H1 (cell line): ENCODE measurements at regions not wholly inside any gene's neighbourhood (a gene's known extent, or its start where the extent isn't known, plus 50 kb on each side); places are given as distances from the start of the nearest gene placed in this dataset.

Source experiments
- CTCF ChIA-PET: fragments of 300-600 bp; sonication (Branson Sonifier 250); formaldehyde crosslinking; loops from one replicate; lab custom pipeline; 2021; ENCODE audit not compliant: partially characterized antibody; lab: Charles Lee
- POLR2A ChIA-PET: fragments of 300-600 bp; sonication (Branson Sonifier 250); formaldehyde crosslinking; loops from one replicate; lab custom pipeline; 2021; ENCODE audit warnings: inconsistent platforms; ENCODE audit not compliant: partially characterized antibody; lab: Charles Lee
- DNase-seq, 2 experiments: peaks; one replicate each; pipeline versions ENCODE4 v3.0.0 to v3.0.0-alpha.2; 2010 to 2022; ENCODE audit warnings: low spot score in 2 of 2, low read depth in 1 of 2, mixed read lengths in 1 of 2
- FAIRE-seq: peaks from 2 replicates; lab custom pipeline; 2011; peaks lifted over from hg19 to GRCh38; lab: Jason Lieb, UNC
- H2AFZ ChIP-seq: 2 replicates; pipeline ENCODE4 v1.8.1; 2012; ENCODE audit warnings: low read length, inconsistent platforms
- H2AK5ac ChIP-seq: 2 replicates; pipeline ENCODE4 v1.6.1; 2013; ENCODE audit warnings: low read depth, low read length
- H2BK120ac ChIP-seq: replicated peaks from 2 replicates; pipeline ENCODE3; 2013; ENCODE audit warnings: low read depth, low read length, inconsistent platforms
- H2BK12ac ChIP-seq: 2 replicates; pipeline ENCODE4 v1.6.1; 2013; ENCODE audit warnings: low read depth, low read length
- H2BK15ac ChIP-seq: 2 replicates; pipeline ENCODE4 v1.6.1; 2013; ENCODE audit warnings: low read length
- H2BK20ac ChIP-seq: 2 replicates; pipeline ENCODE4 v1.6.1; 2013; ENCODE audit warnings: low read length
- H2BK5ac ChIP-seq: 2 replicates; pipeline ENCODE4 v1.6.1; 2013; ENCODE audit warnings: low read depth, low read length
- H3K14ac ChIP-seq: 2 replicates; pipeline ENCODE4 v1.6.1; 2013; ENCODE audit warnings: inconsistent platforms; ENCODE audit not compliant: insufficient read length
- H3K18ac ChIP-seq: 2 replicates; pipeline ENCODE4 v1.6.1; 2013; ENCODE audit warnings: low read length; ENCODE audit errors: extremely low read depth
- H3K23ac ChIP-seq: 2 replicates; pipeline ENCODE4 v1.6.1; 2013; ENCODE audit warnings: inconsistent platforms; ENCODE audit not compliant: insufficient read length
- H3K23me2 ChIP-seq: 2 replicates; pipeline ENCODE4 v1.6.1; 2013; ENCODE audit warnings: low read depth, low read length
- H3K27ac ChIP-seq: 2 replicates; pipeline ENCODE4 v1.6.1; 2011; ENCODE audit warnings: low read depth, low read length, inconsistent platforms
- H3K27me3 ChIP-seq, 4 experiments: replicated peaks in 1 of 4; 1 replicate in 1 of 4; 2 replicates in 3 of 4; pipeline versions ENCODE4 v1.6.1 to v1.8.1; 2011 to 2013; ENCODE audit warnings: low read length in 3 of 4, mild to moderate bottlenecking in 3 of 4, inconsistent platforms in 2 of 4, mixed read lengths in 2 of 4, moderate library complexity in 1 of 4; ENCODE audit not compliant: control insufficient read depth in 3 of 4, insufficient read depth in 3 of 4; ENCODE audit errors: extremely low read depth in 1 of 4
- H3K36me3 ChIP-seq, 4 experiments: 2 replicates each; pipeline versions ENCODE4 v1.6.1 to v1.8.1; 2011 to 2013; ENCODE audit warnings: mild to moderate bottlenecking in 4 of 4, low read length in 3 of 4, moderate library complexity in 2 of 4, control low read depth in 1 of 4, inconsistent platforms in 1 of 4; ENCODE audit not compliant: insufficient read depth in 4 of 4, control insufficient read depth in 2 of 4
- H3K4ac ChIP-seq: replicated peaks from 2 replicates; pipeline ENCODE3; 2013; ENCODE audit warnings: low read length, low read depth, mixed read lengths, inconsistent platforms; ENCODE audit not compliant: insufficient read length
- H3K4me1 ChIP-seq, 4 experiments: replicated peaks in 1 of 4; 1 replicate in 1 of 4; 2 replicates in 3 of 4; pipeline versions ENCODE4 v1.6.1 to v1.8.1; 2011 to 2013; ENCODE audit warnings: low read length in 3 of 4, inconsistent platforms in 2 of 4, mixed read lengths in 1 of 4; ENCODE audit not compliant: insufficient read depth in 4 of 4, control insufficient read depth in 3 of 4
- H3K4me2 ChIP-seq, 2 experiments: 2 replicates each; pipeline versions ENCODE4 v1.6.1 to v1.8.1; 2011 to 2013; ENCODE audit warnings: low read depth in 2 of 2, low read length in 2 of 2, control low read depth in 1 of 2, inconsistent platforms in 1 of 2, mild to moderate bottlenecking in 1 of 2; ENCODE audit not compliant: insufficient read depth in 1 of 2
- H3K4me3 ChIP-seq, 4 experiments: fragments of 200-600, 300-600 bp in 1 of 4; sonication (generic), shearing (Covaris generic), sonication (Bioruptor Twin) in 1 of 4; 2 replicates each; pipeline versions ENCODE4 v1.5.1 to v1.8.1; 2011 to 2016; ENCODE audit warnings: low read length in 4 of 4, low read depth in 3 of 4, control low read depth in 2 of 4, inconsistent platforms in 2 of 4, mild to moderate bottlenecking in 2 of 4, mixed read lengths in 1 of 4, moderate library complexity in 1 of 4; ENCODE audit not compliant: insufficient read depth in 2 of 4; ENCODE audit errors: extremely low read depth in 1 of 4
- H3K56ac ChIP-seq: replicated peaks from 2 replicates; pipeline ENCODE3; 2013; ENCODE audit warnings: low read depth, mild to moderate bottlenecking, mixed read lengths, low read length, inconsistent platforms; ENCODE audit not compliant: insufficient read length
- H3K79me1 ChIP-seq: 2 replicates; pipeline ENCODE4 v1.6.1; 2013; ENCODE audit warnings: low read depth, low read length, control low read depth
- H3K79me2 ChIP-seq, 2 experiments: 2 replicates each; pipeline versions ENCODE4 v1.6.1 to v1.8.1; 2012 to 2013; ENCODE audit warnings: low read length in 2 of 2, mild to moderate bottlenecking in 2 of 2, inconsistent platforms in 1 of 2; ENCODE audit not compliant: insufficient read depth in 2 of 2, control insufficient read depth in 1 of 2
- H3K9ac ChIP-seq, 4 experiments: replicated peaks in 1 of 4; 1 replicate in 1 of 4; 2 replicates in 3 of 4; pipeline versions ENCODE4 v1.6.1 to v1.8.1; 2011 to 2013; ENCODE audit warnings: low read depth in 3 of 4, low read length in 3 of 4, control low read depth in 2 of 4, mild to moderate bottlenecking in 2 of 4, moderate library complexity in 2 of 4, inconsistent platforms in 1 of 4; ENCODE audit errors: extremely low read depth in 1 of 4
- H3K9me3 ChIP-seq, 2 experiments: 2 replicates each; pipeline versions ENCODE4 v1.6.1 to v1.8.1; 2012 to 2013; ENCODE audit warnings: mild to moderate bottlenecking in 2 of 2, moderate library complexity in 2 of 2, control low read depth in 1 of 2, inconsistent platforms in 1 of 2, low read depth in 1 of 2, low read length in 1 of 2, mixed read lengths in 1 of 2; ENCODE audit not compliant: insufficient read depth in 2 of 2
- H4K20me1 ChIP-seq, 2 experiments: replicated peaks in 1 of 2; 2 replicates each; pipeline versions ENCODE3 to v1.8.1; 2011 to 2013; ENCODE audit warnings: inconsistent platforms in 2 of 2, low read length in 2 of 2, mild to moderate bottlenecking in 1 of 2; ENCODE audit not compliant: insufficient read depth in 2 of 2, control insufficient read depth in 1 of 2
- H4K5ac ChIP-seq: 2 replicates; pipeline ENCODE4 v1.6.1; 2013; ENCODE audit warnings: low read length, low read depth, mixed read lengths, inconsistent platforms; ENCODE audit not compliant: insufficient read length
- H4K8ac ChIP-seq: 2 replicates; pipeline ENCODE4 v1.8.0; 2013; ENCODE audit warnings: mild to moderate bottlenecking, moderate library complexity, low read length, inconsistent platforms; ENCODE audit not compliant: insufficient read depth; ENCODE audit errors: extremely low read depth
- H4K91ac ChIP-seq: replicated peaks from 2 replicates; pipeline ENCODE3; 2013; ENCODE audit warnings: low read length, mixed read lengths, inconsistent platforms; ENCODE audit not compliant: insufficient read length
- NRF1 ChIP-seq: IDR thresholded peaks from 2 replicates; pipeline ENCODE4 v1.6.1; 2011; ENCODE audit warnings: mild to moderate bottlenecking, low read depth, low read length, improper control_type of control experiment
- RAD21 ChIP-seq, 2 experiments: IDR thresholded peaks in 1 of 2; conservative IDR thresholded peaks in 1 of 2; 2 replicates each; pipeline ENCODE4 v1.6.1; 2011; ENCODE audit warnings: low read depth in 2 of 2, low read length in 2 of 2, improper control_type of control experiment in 1 of 2, inconsistent platforms in 1 of 2, mild to moderate bottlenecking in 1 of 2, moderate library complexity in 1 of 2
- RFX5 ChIP-seq: IDR thresholded peaks from 2 replicates; pipeline ENCODE4 v1.6.1; 2011; ENCODE audit warnings: low read depth, low read length, improper control_type of control experiment, borderline replicate concordance
- SIX5 ChIP-seq: IDR thresholded peaks from 2 replicates; pipeline ENCODE4 v1.6.1; 2011; ENCODE audit warnings: mild to moderate bottlenecking, low read depth, low read length
- SRF ChIP-seq: IDR thresholded peaks from 2 replicates; pipeline ENCODE4 v1.6.1; 2011; ENCODE audit warnings: mild to moderate bottlenecking, low read depth, low read length, moderate library complexity
- WGBS, 2 experiments: shearing (Covaris generic) in 1 of 2; methylation state at CpG; one replicate each; pipeline versions ENCODE4 v1.1.6 to v1.1.7; 2013 to 2015; ENCODE audit warnings: low lambda C conversion rate in 2 of 2, mixed read lengths in 2 of 2, inconsistent platforms in 1 of 2, low coverage in 1 of 2, missing lambda C conversion rate in 1 of 2; ENCODE audit not compliant: insufficient replicate concordance in 2 of 2, insufficient coverage in 1 of 2, insufficient read length in 1 of 2; ENCODE audit errors: extremely low coverage in 1 of 2, missing lambda C conversion rate in 1 of 2; 5-methylcytosine and 5-hydroxymethylcytosine counted together

GRCh38 chr2:19098467-19099160, 259.8 kb downstream of the OSR1 start:
- Histone ChIP-seq H2BK15ac (no peak overlapping the region), H3K4ac (no peak overlapping the region), H4K5ac (no peak overlapping the region), H4K20me1 (no peaks in the 10 kb centered on the region), H3K27me3 (no peaks in the 10 kb centered on the region), H3K23me2 (no peaks in the 10 kb centered on the region), H3K9me3 (no peaks in the 10 kb centered on the region), H3K9ac (no peak overlapping the region), H3K4me3 (no peak overlapping the region), H2BK20ac (no peak overlapping the region), H2BK120ac (no peak overlapping the region), H3K79me1 (no peaks in the 10 kb centered on the region), H2BK12ac (no peak overlapping the region), H4K8ac (no peak overlapping the region), H3K4me1 (no peaks in the 10 kb centered on the region), H3K18ac (no peak overlapping the region), H3K36me3 (no peaks in the 10 kb centered on the region), H2AK5ac (no peak overlapping the region), H3K14ac (no peak overlapping the region), H4K91ac (no peak overlapping the region), H3K56ac (no peak overlapping the region), H3K79me2 (no peaks in the 10 kb centered on the region), H3K4me2 (no peak overlapping the region), H3K27ac (no peak overlapping the region), H2AFZ (no peak overlapping the region), H3K23ac (no peak overlapping the region), H2BK5ac (no peak overlapping the region)
- POLR2A ChIA-PET, result interaction anchor here (0.6 kb wide), 1 partner anchor 14 kb away, joined by 3 read pairs; no protein-coding TSS in a partner anchor
- DNase-seq, result no peak
- CTCF ChIA-PET, result no interaction called here
- 88% methylated on average over 2 of the region's 2 CpGs; no CpG with 5 or more reads in 1 of the 2 experiments for WGBS, 2 experiments
- TF ChIP-seq NRF1 (no peak), SRF (no peak), RAD21 (IDR thresholded peaks at IDR 0.05 in 1 of 2, conservative IDR thresholded peaks at IDR 0.05 in 1 of 2; ENCODE audit: low read depth in 2 of 2, low read length in 2 of 2) (no peak), SIX5 (no peak), RFX5 (no peak)
- FAIRE-seq, result no peak
